HCT116 (cell line): ENCODE measurements at regions not wholly inside any gene's neighbourhood (a gene's known extent, or its start where the extent isn't known, plus 50 kb on each side); places are given as distances from the start of the nearest gene placed in this dataset.
"Not testable (repeated sequence)": the region's sequence is repeated elsewhere in the genome, so short reads cannot be mapped to it uniquely, and the experiment has no call there.

Source experiments
- CTCF ChIP-seq, 3 experiments: fragments of 200-600 bp in 1 of 3; sonication (generic) in 1 of 3; IDR thresholded peaks in 2 of 3; conservative IDR thresholded peaks in 1 of 3; 2 replicates each; pipeline ENCODE4 v1.5.1; 2012 to 2017; ENCODE audit warnings: low read depth in 2 of 3, low read length in 2 of 3, antibody characterized with exemption in 1 of 3, borderline replicate concordance in 1 of 3, control low read depth in 1 of 3, mild to moderate bottlenecking in 1 of 3, mixed read lengths in 1 of 3, mixed run types in 1 of 3, moderate library complexity in 1 of 3; ENCODE audit not compliant: insufficient read depth in 1 of 3
- EZH2 ChIP-seq: fragments of 200-600 bp; sonication (generic); IDR thresholded peaks from 2 replicates; pipeline ENCODE4 v1.6.1; 2017; ENCODE audit warnings: antibody characterized with exemption, mixed run types
- JUND ChIP-seq: IDR thresholded peaks from 2 replicates; pipeline ENCODE4 v1.6.1; 2012
- REST ChIP-seq: IDR thresholded peaks from 2 replicates; pipeline ENCODE4 v1.6.1; 2012; ENCODE audit warnings: low read depth
- TCF7L2 ChIP-seq: IDR thresholded peaks from 2 replicates; pipeline ENCODE4 v1.7.0; 2011; ENCODE audit warnings: borderline replicate concordance, inconsistent platforms; ENCODE audit not compliant: insufficient read depth, insufficient read length; ENCODE audit errors: extremely low read depth
- ZFX ChIP-seq: fragments of 450-650 bp; IDR thresholded peaks from 2 replicates; pipeline ENCODE4 v1.6.1; 2017
- TF ChIP-seq, protein P1 (sequence below): IDR thresholded peaks from 2 replicates; pipeline ENCODE4 v1.6.1; 2011; ENCODE audit warnings: mild to moderate bottlenecking, low read length, moderate library complexity; ENCODE audit not compliant: insufficient replicate concordance; ENCODE audit errors: extremely low read depth

- TF ChIP-seq CTCF (IDR thresholded peaks at IDR 0.05 in 2 of 3, conservative IDR thresholded peaks at IDR 0.05 in 1 of 3; ENCODE audit: borderline replicate concordance in 1 of 3, insufficient read depth in 1 of 3, low read depth in 2 of 3, low read length in 2 of 3); TCF7L2; ZFX; REST; JUND; EZH2: not testable (repeated sequence)
- TF ChIP-seq, protein P1, sequence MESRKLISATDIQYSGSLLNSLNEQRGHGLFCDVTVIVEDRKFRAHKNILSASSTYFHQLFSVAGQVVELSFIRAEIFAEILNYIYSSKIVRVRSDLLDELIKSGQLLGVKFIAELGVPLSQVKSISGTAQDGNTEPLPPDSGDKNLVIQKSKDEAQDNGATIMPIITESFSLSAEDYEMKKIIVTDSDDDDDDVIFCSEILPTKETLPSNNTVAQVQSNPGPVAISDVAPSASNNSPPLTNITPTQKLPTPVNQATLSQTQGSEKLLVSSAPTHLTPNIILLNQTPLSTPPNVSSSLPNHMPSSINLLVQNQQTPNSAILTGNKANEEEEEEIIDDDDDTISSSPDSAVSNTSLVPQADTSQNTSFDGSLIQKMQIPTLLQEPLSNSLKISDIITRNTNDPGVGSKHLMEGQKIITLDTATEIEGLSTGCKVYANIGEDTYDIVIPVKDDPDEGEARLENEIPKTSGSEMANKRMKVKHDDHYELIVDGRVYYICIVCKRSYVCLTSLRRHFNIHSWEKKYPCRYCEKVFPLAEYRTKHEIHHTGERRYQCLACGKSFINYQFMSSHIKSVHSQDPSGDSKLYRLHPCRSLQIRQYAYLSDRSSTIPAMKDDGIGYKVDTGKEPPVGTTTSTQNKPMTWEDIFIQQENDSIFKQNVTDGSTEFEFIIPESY = not testable (repeated sequence)
Observed at GRCh38 chr21:13843081-13843480, 233.5 kb downstream of the POTED start.
